ELF-1 (cell line): ENCODE measurements at regions not wholly inside any gene's neighbourhood (a gene's known extent, or its start where the extent isn't known, plus 50 kb on each side); places are given as distances from the start of the nearest gene placed in this dataset.

Experiments
- DNase-seq: peaks from one replicate; pipeline ENCODE4 v3.0.0-alpha.2; 2016; ENCODE audit warnings: low read depth, low spot score

GRCh38 chr3:67288466-67289106 is 290.5 kb downstream of the KBTBD8 start:
- DNase-seq: no peak

- DNase-seq: no peak
Measured at GRCh38 chr3:67289626-67290025, 291.5 kb downstream of the KBTBD8 start.

DNA sequence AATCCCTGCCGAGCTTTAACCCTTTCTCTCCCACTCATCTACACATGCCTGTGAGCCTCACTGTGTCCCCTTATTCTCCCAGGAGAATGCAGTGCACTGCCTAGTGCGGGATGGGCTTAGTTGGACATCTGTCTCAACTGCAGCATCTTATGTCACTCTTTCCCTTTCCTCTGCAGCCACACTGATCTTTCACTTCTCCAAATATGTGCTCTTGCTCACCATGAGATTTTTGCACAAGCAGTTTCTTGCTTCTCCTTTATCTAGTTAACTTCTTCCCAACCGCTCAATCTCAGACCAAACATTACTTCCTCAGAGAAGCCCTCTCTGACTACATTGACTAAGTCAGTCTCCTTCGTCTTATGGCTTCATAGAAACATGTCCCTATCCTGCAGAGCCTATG is 292.3 kb downstream of the KBTBD8 start:
- no peak for DNase-seq

DNA sequence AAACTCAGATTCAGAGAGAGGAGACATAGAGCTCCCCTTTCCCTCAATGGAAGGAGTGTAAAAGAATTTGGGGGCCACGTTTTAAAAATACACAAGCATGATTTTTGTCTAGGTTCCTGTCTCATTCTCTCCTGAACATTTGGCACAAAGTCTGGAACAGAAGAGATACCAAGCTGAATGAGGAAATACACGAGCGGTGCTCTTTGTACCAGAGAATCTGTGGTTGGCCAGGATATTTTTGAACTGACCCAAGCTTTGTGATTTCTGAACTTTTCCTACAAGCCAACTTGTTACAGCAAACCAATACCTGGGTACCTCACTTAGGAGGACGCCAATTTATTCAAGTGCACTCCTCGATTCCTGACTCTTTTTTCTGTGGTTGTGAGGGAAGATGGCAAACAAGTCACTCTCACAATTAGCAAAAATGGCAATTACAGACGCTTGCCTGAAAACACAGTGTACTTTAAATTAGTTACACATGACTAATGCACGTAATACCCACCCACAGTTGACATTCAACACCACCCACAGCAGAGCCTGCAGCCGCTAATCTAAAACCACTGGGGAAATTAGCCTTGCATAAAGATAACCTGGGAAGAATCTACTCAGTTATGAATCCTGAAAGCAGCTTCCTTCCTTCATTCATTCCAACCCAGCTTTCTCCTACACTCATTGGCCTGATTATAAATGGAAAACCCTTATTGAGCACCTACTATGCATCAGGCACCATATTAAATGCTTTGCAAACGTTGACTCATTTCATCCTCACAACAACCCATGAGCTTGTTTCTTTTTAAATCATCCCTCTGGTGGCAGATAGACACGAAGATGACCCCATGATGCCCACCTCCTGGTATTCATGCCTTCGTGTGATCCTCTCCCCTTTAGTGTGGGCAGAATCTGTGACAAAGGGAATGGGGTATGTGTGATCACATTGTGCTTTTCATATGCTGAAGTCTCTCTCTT is 293.5 kb downstream of the KBTBD8 start:
- DNase-seq: no peak

- no peak for DNase-seq
Measured at GRCh38 chr3:67292356-67293121, 294.4 kb downstream of the KBTBD8 start.

DNA sequence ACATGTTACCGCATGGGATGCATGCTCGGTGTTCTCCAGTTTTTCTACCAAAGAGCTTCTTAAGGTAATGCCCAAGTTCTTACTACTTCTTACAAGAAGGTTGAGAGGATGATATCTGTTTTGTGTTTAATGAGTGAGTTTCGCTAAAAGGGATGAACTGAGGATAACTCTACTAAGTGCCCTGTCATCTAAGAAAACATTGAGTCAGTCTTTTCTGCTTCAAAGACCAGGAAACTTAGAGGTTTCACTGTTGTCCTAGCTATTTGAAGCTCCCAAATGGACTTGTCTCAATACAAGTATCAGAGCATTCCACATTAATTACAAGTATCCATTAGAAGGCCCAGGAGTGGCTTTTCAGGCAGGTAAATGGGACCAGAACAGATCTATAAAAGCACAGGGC is 296.2 kb downstream of the KBTBD8 start:
- DNase-seq: no peak

GRCh38 chr3:67296039-67296892 is 298.2 kb downstream of the KBTBD8 start:
- peak; percentile 23 for DNase-seq

DNA sequence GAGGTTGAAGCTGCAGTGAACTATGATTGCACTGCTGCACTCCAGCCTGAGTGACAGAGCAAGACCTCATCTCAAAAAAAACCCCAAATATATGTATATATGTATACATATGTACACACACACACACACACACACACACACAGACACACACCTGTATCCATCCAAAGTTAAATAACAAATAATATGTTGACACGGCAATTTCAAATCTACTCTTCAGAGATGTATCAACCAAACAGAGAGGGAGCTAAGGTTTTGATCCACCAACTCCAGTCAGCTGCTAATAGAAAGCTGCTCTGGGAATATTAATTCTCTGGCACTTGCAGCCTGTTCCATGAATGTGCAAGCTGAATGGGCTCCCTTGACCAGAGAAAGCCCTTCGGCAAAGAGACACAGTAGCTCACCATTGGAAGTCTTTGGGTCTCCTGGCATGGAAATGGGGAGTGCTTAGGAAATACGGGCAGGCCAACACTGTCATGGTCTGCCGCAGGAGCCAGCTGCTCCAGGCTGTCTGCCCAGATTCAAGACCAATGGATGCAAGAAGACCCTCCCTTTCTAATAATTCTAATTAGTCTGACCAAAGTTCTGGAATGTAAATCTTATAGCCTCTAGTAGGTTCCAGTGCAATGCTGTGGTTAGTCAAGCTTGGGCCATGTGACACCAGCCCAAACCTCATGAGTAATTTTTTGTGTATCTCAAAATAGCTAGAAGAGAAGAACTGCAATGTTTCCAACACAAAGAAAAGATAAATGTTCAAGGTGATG is 299.8 kb downstream of the KBTBD8 start:
- no peak for DNase-seq

DNA sequence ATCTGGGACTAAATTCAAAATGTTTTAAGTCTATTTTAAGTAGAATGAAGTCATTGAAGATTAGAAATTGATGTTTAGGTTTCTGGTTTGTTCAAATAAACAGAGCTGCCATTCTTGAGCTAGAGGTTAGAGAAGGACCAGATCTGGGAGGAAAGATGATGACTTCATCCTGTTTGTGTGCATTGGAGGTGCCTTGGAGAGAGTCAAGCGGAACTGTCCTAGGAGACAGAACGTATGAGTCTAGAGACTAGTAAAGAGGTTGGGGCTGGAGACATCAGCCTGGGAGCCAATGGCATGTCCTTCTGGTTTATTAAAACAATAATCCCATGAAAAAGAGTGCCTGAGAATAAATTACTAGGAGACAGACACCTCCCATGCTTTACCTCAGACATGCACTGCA is 303.4 kb downstream of the KBTBD8 start:
- no peak for DNase-seq

DNA sequence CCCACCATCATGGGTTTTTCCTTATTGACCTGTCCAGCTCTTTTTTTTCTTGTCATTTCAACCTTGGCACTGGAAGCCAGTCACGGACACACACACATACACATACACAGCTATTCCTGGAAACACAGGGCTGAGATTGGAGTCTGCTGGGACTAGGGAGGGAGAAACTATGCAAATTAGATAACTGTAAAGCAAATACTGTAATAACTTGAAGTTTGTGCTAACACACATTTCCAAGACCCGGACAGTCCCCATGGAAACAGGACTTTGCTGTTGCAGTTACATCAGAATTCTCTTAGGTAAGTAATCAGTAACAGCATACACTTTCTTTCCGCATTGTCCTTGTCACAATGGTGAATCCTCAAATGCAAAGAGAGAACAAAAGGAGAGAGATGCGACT is 304.4 kb downstream of the KBTBD8 start:
- no peak for DNase-seq

DNA sequence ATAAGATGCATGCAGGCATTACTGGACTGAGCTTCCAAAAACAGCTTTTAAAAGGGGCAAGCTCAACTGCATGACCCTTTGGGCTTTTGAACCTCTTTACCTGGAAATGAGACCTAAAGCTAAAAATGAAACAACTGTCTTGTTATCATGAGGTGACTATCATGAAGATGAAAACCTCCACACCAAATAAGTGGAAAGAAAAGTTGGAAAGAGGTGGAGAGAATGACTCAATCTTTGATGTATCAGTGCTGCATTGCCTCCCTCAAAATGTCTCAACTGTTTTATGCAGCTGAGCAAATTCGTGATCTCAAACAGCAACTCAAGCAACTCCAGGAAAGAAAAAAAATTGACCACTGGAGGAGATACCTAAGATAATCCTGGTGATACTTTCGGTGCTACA is 307.1 kb downstream of the KBTBD8 start:
- no peak for DNase-seq

DNA sequence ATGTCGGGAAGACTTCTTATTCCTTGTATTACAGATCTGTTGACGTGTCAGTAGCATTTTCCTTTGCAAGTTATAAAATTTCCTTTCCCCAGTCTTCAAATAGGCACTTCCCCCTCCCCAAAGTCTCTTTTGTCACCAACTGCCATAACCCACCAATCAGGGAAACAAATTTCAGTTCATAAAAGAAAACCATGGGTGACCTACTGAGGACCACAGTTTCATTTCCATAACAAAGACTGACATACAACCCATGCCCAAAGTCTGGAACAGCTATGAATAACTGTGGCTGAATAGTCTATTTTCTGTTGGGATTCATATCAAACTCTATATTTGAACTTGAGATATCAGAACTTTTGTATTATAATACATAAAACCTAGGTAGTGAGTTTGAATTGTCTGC is 307.8 kb downstream of the KBTBD8 start:
- no peak for DNase-seq

DNA sequence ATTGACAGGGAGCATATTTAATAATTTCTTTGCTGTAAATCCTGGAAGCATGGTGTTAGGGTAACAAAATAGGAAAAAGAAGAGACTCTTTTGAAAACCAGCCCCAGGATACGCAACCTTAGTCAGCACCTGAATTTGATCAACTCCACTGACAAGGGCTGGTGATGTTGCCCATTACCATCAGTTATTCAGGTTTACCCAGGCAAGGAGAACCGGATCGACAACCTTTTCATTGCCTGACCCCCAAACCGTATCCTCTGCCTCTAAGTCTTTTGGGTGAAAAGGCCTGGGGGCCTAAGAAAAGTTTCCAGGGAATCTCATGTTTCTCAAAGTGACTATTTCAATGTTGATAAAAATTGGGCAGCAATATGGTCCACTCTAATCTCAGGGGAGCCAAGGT is 313.3 kb downstream of the KBTBD8 start:
- peak; percentile 70 for DNase-seq

GRCh38 chr3:67312155-67312554 is 314.0 kb downstream of the KBTBD8 start:
- no peak for DNase-seq

- no peak for DNase-seq
Measured at GRCh38 chr3:67318162-67318561, 320.1 kb downstream of the KBTBD8 start.

- DNase-seq: no peak
Measured at GRCh38 chr3:67324554-67324953, 326.4 kb downstream of the KBTBD8 start.
